Ovary (tissue), 7 donors: ENCODE measurements at regions not wholly inside any gene's neighbourhood (a gene's known extent, or its start where the extent isn't known, plus 50 kb on each side); places are given as distances from the start of the nearest gene placed in this dataset.

ENCODE experiments used
- DNase-seq, 5 donors: peaks; one replicate each; pipeline ENCODE4 v3.0.0-alpha.2; 2019 to 2020
- H3K27ac ChIP-seq, 2 donors: fragments of 200-600 bp; one replicate each; pipeline versions ENCODE4 v1.5.1 to v1.8.0; 2019 to 2022
- H3K27me3 ChIP-seq: fragments of 200-600 bp; one replicate; pipeline ENCODE4 v1.8.0; 2022
- H3K36me3 ChIP-seq: fragments of 200-600 bp; sonication (generic); one replicate; pipeline ENCODE4 v1.5.1; 2019
- H3K4me1 ChIP-seq: one replicate; pipeline ENCODE4 v1.8.1; 2013; ENCODE audit warnings: mild to moderate bottlenecking, moderate library complexity; ENCODE audit not compliant: insufficient read depth
- H3K4me3 ChIP-seq: fragments of 200-600 bp; sonication (generic); one replicate; pipeline ENCODE4 v1.5.1; 2017
- H3K9me3 ChIP-seq, 2 donors: fragments of 200-600 bp in 1 of 2; sonication (generic) in 1 of 2; one replicate each; pipeline versions ENCODE4 v1.5.1 to v1.8.1; 2013 to 2019; ENCODE audit warnings: mild to moderate bottlenecking in 1 of 2, moderate library complexity in 1 of 2
- CTCF ChIP-seq, 3 donors: fragments of 450-650 bp in 2 of 3; fragments of 200-600 bp in 1 of 3; IDR thresholded peaks; one replicate each; pipeline versions ENCODE4 v1.5.1 to v1.8.0; 2016 to 2022; ENCODE audit warnings: antibody characterized with exemption in 3 of 3, mild to moderate bottlenecking in 1 of 3
- EP300 ChIP-seq: sonication (generic); formaldehyde crosslinking; IDR thresholded peaks from one replicate; pipeline ENCODE4 v1.6.1; 2017; ENCODE audit warnings: antibody characterized with exemption
- POLR2A ChIP-seq: fragments of 450-650 bp; IDR thresholded peaks from one replicate; pipeline ENCODE4 v1.6.1; 2017; ENCODE audit warnings: antibody characterized with exemption, mild to moderate bottlenecking, moderate library complexity
- WGBS, 3 donors: extraction: QIAGEN DNeasy Blood & Tissue Kit in 1 of 3; methylation state at CpG; one replicate each; pipeline versions ENCODE4 v1.1.5 to v1.1.7; 2013 to 2017; 5-methylcytosine and 5-hydroxymethylcytosine counted together
- intact Hi-C, 4 donors: fragments of 100-400 bp; cut with DNase I; formaldehyde crosslinking; loops; one replicate each; pipeline versions ENCODE4 v1.11.0 to v1.15.1; 2022 to 2023
- donor health status: DM: no; HTN: no; CAD: no; lungs with moderate emphysema.
- donor health status: DM: no; HTN: no; CAD: no.
- donor health status: Bipolar disorder and iron deficiency.
- donor health status: DM: no; HTN: no; CAD: no.
- donor health status: DM: yes; HTN: yes; CAD: no.

- no peak for DNase-seq
- 73 to 82% (median 77%) methylated on average over 3 of the region's 3 CpGs for WGBS, 3 donors
- Histone ChIP-seq H3K4me3 (no peak overlapping the region), H3K9me3 (no peaks in the 10 kb centered on the region), H3K27me3 (no peaks in the 10 kb centered on the region), H3K36me3 (no peaks in the 10 kb centered on the region), H3K27ac (no peak overlapping the region), H3K4me1 (no peaks in the 10 kb centered on the region)
- TF ChIP-seq EP300 (no peak), CTCF (IDR thresholded peaks at IDR 0.05) (no peak)
- intact Hi-C loops: no loop called here
Observed at GRCh38 chr10:33975481-33975880, 641.0 kb upstream of the NRP1 start.

- no peaks in the 10 kb centered on the region for H3K9me3 ChIP-seq
- no peak overlapping the region for H3K4me3 ChIP-seq
- intact Hi-C loops: no loop called here
- no peak for TF ChIP-seq POLR2A
- no peak for TF ChIP-seq CTCF (IDR thresholded peaks at IDR 0.05)
- no peak for TF ChIP-seq EP300
- no peaks in the 10 kb centered on the region for H3K27me3 ChIP-seq
- H3K27ac ChIP-seq: no peak overlapping the region
- WGBS, 3 donors: 72 to 76% (median 74%) methylated on average over 4 of the region's 4 CpGs
- no peak for DNase-seq
- no peaks in the 10 kb centered on the region for H3K36me3 ChIP-seq
- no peaks in the 10 kb centered on the region for H3K4me1 ChIP-seq
Observed at GRCh38 chr10:33974976-33975478, 640.6 kb upstream of the NRP1 start.

GRCh38 chr10:33968983-33969382, 634.5 kb upstream of the NRP1 start:
- Histone ChIP-seq H3K36me3 (no peaks in the 10 kb centered on the region), H3K4me1 (no peaks in the 10 kb centered on the region), H3K9me3 (no peaks in the 10 kb centered on the region), H3K4me3 (no peak overlapping the region), H3K27me3 (no peaks in the 10 kb centered on the region), H3K27ac (no peak overlapping the region)
- intact Hi-C loops: no loop called here
- DNase-seq: no peak
- TF ChIP-seq EP300 (no peak), POLR2A (no peak), CTCF (IDR thresholded peaks at IDR 0.05) (no peak)
- 99 to 100% (median 100%) methylated on average over 1 of the region's 1 CpG for WGBS, 3 donors

- Histone ChIP-seq H3K4me1 (no peaks in the 10 kb centered on the region), H3K4me3 (no peak overlapping the region), H3K36me3 (no peaks in the 10 kb centered on the region), H3K27me3 (no peaks in the 10 kb centered on the region), H3K27ac (no peak overlapping the region), H3K9me3 (no peaks in the 10 kb centered on the region)
- no peak for DNase-seq
- no peak for TF ChIP-seq CTCF (IDR thresholded peaks at IDR 0.05)
- no peak for TF ChIP-seq EP300
- intact Hi-C loops: no loop called here
- WGBS, 3 donors: 84 to 90% (median 89%) methylated on average over 5 of the region's 5 CpGs
Observed at GRCh38 chr10:33967606-33968120, 633.2 kb upstream of the NRP1 start.
